ENCODE measurements at regions not wholly inside any gene's neighbourhood (a gene's known extent, or its start where the extent isn't known, plus 50 kb on each side); places are given as distances from the start of the nearest gene placed in this dataset.
A peak's percentile ranks its signal among the peaks of the same experiment; 100 is the strongest.

DNA sequence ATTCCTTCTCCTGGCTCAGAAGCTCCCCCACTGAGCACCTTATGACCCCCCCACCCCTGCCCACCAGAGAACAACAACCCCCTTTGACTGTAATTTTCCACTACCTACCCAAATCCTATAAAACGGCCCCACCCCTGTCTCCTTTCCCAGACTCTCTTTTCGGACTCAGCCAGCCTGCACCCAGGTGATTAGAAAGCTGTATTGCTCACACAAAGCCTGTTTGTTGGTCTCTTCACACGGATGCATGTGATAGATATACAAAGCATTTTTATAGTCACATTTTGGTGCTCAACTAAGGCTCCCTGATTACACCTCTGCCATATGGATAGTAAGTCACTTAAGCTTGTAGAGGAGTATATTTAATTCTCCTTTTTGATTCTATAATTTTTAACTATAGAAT, 985.8 kb downstream of the REEP3 start:
- no peak for DNase-seq (ENCODE audit: low spot score)

DNA sequence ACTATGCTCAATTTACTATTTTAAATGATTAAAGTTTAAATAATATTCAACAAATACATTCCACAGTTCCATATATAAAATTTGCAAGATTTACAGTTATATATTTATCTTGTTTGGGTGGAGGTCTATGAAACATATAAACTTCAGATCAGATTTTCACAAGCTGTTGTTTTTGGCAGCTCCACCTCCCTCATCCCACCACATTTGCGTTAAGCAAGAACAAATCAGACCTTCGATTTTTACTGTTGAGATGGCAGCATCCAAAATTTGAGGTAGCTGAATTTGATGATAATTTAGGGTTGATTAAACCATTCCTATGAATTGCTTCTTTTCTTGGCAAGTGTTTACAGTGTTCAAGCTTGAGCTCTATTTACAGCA, 986.4 kb downstream of the REEP3 start:
- no peak for DNase-seq (ENCODE audit: low spot score)

DNA sequence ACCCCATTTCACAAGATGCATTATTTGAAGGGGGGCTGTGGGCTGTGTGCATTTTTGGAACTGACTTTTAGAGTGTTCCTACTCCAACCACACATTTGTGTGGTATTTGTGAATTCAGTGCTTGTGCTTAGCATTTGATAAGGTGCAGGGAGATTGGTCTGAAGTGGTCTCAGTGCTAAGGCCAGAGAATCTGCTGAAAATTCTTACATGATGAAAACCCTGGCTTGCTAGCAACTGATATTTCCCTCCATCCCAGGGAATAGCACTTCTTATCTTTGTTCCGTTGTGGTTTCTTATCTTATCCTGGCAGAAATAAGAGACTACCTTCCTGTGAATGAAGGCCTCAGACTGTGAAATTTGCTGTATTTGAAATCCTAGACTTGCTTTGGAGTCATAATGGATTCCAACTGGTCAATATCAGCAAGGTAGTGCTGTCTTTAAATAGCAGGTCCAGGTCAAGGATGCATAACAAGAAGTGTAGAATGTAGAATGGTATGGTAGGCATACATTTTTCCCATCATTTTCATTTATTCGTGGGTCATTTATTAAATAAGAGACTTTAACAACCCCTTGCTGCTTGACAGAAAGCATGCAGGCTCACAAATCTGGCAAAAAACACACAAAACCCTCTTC, 986.9 kb downstream of the REEP3 start:
- DNase-seq (ENCODE audit: low spot score): no peak

DNA sequence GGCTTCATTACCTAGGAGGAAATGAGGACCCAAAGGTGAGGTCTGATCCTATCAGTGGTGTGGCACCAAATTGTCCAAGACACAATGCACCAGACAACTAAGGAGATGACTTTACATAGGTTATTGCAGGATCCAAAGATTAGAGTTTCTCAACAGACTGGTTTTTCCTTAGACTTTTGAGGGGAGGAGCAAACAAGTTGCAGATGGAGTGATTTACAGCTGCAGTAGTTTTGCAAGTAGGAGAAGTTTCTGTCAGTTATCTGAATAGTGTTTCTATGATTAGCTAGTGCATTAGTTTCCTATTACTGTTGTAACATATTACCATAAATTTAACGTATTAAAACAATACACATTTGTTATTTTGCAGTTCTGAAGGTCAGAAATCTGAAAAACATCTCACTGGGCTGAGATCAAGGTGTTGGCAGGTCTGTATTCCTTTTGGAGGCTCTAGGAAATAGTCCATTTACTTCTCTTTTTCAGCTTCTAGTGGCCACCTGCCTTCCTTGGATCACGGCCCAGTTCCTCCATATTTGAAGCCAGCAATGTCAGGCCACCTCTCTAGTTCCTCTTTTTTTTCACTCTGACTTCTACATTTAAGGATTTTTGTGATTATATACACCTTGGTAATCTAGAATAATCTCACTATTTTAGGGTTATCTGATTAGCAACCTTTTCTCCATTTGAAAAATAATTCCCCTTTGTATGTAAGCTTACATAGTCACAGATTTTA, 994.9 kb downstream of the REEP3 start:
- no peak for DNase-seq (ENCODE audit: low spot score)

DNA sequence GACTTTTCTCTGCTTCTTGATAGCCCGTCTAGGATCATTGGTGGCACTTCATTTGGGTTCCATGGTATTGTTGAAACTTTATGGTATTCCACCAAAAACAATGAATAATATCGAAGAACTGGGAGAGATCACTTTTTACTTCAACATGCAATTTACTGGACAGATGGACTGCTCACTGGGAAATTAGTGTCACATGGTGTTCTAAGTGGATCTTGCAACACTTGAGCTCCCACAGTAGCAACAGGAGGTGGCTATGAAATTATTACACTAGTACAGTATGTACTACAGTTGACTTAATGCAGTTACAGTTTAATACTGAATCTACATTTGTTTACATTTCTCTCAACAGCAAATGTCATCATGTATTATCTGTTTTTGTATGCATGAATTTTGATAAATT, 997.3 kb downstream of the REEP3 start:
- no peak for DNase-seq (ENCODE audit: low spot score)

DNA sequence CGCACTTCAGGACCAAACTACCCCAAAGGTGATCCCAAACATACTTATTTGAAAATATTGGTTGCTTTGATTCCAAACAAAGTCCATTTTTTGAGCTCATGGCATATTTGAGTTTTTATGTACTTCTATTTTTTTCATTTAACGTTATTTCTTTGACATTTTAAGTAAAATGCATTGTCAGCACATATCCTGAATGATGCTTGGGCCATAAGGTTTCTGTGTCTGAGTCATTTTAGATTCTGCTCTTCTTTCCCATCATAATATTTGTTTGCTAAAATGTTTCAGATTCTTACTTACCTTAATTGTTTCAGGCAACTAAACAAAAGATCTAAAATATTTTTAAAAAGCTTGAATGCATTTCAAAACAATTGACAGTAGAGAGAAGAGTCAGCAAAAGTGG, 998.2 kb downstream of the REEP3 start:
- no peak for DNase-seq (ENCODE audit: low spot score)

DNA sequence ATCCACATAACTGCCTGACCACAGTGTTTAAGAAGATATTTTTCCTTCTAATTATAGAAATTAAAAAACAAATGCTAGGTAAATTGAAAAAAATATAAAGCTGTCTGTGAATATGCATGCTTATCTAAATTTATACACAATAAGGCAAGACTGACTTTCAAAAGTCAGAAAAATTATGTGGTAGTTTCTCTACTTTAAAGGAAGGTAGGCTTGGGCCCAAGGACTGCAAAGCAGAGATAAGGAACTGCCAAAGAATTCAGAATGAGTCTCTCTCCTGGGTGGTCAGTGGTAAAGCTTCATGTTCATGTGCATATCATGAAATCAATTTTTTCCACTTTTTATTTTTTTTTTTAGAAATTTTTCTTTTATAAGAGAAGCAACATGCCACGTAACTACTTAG, 998.6 kb downstream of the REEP3 start:
- DNase-seq (ENCODE audit: low spot score): no peak

DNA sequence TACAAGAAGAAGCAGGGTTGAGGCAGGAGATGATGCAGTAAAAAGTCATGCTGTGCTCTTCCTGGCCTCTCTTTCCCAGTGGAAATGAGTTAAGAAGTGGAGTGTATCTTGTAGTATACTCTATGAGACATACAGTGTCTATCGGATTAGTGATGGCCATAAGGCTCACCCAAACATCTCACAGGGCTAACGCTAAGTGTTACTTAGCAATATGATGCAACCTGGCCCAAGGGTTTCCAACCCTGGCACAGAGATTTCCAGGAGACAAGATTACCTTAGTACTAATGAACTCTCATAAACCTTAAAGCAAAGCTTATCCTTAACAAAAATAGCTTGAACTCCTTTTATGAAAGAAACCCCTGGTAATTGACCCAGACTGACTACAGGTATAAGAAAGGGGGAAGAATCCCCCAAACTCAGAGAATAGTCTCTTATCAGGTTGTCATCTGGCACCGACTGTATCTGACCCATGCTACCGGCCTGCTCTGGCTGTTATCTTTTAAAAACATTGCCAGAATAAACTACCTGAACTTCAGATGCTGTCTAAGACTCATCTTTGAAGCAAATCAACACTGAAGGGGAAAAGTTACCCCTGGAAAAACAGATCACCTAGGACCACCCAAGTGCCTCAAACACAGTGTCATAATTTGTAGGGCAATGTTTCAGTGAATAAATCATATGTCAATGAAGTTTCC, 1002.0 kb downstream of the REEP3 start:
- DNase-seq (ENCODE audit: low spot score): no peak

DNA sequence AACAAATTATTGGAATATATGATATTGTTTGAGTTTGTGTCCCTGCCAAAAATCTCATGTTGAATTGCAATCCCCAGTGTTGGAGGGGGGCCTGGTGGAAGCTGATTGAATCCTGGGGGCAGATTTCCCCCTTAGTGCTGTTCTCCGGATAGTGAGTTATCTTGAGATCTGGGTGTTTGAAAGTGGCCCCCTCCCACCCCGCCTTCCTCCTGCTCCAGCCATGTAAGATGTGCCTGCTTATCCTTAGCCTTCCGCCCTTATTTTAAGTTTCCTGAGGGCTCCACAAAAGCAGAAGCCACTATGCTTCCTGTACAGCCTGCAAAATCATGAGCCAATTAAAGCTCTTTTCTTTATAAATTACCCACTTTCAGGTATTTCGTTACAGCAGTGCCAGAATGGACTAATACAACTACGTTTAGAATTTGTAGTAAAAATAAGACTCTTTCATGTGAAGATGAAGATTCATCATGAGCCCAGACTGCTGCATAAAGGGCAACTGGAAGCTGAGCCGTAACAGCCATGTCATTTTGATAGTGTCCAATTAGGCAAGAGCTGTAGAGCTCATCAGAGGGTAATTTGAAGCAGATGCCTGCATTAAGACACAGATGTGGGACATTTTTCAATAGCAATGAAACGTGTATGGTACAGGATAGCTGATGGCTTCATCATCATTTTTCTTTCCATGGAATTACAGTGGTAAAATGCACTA, 1007.2 kb downstream of the REEP3 start:
- DNase-seq (ENCODE audit: low spot score): no peak

DNA sequence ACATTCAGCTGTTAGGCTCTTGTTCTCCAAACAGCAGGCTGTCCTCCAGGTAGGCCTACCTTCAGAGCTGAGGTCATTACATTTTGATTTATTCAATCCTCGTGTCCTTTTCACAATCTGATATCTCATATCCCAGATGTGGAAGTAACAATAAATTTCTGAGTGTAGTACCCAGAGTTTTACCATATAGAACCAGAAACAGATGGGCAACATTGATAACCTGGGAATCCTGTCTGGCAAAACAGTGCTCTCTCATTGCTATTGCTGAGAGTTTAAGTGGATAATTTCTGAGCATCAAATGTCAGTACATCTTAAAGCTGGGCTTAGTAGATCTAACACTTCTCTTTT, 1007.8 kb downstream of the REEP3 start:
- no peak for DNase-seq (ENCODE audit: low spot score)

DNA sequence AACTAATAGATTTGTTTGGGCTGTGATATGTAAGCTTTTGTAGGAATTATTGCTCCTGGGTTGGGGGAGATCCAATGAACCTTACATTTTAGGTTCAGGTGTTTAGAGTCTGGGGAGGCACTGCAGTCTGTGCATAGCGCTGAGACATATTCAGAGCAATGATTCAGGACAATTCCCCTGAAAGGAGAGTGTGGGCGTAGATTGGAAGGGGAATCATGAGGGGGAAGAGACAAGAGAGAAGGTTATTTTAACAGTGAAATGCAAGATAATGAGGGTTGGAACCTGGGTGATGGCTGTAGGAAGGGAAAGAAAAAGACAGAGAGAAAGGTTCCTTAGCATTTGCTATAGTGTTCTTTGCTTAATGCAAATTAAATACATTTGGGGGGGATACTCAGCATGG, 1013.4 kb downstream of the REEP3 start:
- no peak for DNase-seq (ENCODE audit: low spot score)

DNA sequence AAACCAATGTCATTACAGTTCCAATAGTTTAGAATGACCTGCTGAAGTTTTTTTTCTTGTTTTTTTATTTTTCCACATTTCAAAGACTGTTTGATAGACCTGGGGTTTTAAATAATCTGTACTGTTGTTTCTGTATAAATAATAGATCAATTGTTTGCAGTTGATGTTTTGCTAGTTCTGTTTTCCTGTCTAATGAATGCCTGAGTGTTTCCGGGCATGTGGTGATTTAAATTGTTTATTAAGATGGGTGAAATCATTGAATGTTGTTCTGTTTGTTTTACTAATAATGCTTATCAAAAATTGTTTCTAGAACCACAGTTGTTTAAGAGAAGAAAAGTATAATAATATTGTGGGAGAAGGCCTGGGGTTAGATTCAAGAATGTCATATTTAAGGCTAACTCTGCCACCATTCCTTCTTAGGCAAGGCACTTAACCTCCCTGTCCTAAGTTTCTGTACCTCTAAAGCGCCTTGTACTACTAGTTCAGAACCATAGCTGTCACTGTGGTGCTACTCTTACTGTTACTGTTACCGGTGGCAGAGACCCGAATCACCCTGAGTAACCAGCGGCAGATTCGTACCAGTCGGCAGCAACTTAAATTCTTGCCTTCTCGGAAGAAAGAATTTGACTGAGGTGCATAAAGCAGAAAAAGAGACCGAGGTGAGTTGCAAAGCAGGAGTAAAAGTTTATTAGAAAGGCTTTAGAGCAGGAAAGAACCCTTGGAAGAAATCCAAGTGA, 1014.1 kb downstream of the REEP3 start:
- DNase-seq (ENCODE audit: low spot score): peak; percentile 75

DNA sequence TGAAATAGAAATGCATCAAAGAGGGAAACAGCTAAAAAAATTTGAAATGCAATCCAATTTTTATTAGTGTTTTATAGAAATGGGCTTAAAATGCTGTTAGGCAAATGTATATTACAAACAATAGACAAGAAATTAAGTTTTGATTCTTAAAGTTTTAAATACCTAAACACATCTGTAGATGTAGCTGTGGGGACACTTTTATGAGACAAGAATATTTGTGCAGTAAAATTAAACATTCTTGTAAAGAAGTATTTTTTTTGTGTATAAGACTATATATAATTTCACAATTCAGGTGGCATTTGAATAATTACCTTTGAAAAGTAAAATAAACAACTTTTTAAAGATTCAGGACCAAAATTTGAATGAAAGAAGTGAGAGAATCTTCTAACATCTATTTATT, 1015.9 kb downstream of the REEP3 start:
- peak; percentile 67 for DNase-seq (ENCODE audit: low spot score)

DNA sequence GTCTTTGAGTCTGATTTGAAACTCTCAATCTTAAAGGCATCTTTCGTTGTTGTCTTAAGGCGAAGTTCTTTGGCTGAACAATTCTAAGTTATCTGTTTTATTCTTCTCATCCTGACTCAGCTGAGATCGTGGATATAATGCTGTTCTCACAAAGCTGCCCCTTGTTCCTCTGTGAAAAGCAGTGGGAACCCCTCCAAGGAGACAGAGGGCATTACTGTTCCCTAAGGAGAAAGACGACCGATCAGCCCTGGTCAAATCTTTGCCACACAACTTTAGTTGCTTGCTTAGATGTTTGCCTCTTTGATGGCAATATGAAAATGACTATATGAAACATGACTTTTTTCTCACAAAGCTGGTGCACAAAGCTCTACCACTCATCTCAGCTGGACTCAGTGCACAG, 1016.7 kb downstream of the REEP3 start:
- DNase-seq (ENCODE audit: low spot score): peak; percentile 87

DNA sequence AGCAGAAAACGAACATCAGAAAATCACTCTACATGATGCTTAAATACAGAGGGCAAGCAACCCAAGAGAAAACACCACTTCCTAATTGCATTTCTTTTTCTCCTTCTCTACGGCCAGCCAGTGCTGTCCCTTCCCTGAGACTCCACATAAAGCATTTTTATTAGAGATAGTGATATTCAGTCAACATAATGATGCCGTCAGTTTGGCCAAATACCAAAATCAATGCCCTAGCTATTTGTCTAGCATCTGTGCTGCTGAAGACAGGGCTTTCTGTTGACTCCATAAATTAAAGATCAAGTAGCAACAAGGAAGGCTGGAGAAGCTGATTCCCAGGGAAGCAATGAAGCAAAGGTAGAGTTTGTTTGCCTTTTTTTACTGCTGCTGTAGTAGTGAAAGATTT, 1024.9 kb downstream of the REEP3 start:
- no peak for DNase-seq (ENCODE audit: low spot score)

DNA sequence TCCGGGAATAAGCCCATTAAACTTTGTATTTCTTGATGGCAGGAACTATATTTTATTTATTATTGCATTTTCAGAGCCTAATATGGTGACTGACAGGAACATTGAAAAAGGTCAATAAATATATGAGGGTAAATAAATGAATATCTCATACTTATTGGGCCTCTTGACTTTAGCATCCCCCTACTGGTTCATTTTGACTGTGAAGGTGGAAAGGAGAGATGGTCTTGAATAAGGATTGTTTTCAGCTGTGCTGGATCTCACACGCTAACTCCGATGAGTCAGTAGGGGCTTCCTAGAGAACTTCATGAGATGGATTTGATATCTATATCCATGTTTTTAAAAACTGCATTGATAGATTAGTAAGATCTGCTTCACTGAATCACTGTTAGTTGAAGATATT, 1026.0 kb downstream of the REEP3 start:
- no peak for DNase-seq (ENCODE audit: low spot score)

DNA sequence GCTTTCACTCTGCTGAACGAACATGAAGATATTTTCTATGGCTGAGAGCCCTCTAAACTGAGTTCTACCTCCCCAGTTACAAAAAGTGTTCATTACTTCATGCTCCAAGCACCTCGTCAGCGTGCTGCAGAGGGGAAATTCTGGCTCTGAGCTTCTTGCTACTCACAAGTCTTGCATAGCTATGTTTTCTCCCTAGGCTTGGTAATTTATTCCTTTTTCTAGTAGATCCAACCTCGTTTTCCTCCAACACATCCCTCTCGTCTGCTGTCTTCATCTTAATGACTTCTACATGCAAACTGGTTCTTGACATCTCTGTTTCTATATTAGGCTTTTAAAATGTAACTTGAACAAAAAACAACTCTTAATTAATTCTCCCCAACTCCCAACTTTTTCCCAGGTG, 1034.5 kb downstream of the REEP3 start:
- DNase-seq (ENCODE audit: low spot score): no peak

DNA sequence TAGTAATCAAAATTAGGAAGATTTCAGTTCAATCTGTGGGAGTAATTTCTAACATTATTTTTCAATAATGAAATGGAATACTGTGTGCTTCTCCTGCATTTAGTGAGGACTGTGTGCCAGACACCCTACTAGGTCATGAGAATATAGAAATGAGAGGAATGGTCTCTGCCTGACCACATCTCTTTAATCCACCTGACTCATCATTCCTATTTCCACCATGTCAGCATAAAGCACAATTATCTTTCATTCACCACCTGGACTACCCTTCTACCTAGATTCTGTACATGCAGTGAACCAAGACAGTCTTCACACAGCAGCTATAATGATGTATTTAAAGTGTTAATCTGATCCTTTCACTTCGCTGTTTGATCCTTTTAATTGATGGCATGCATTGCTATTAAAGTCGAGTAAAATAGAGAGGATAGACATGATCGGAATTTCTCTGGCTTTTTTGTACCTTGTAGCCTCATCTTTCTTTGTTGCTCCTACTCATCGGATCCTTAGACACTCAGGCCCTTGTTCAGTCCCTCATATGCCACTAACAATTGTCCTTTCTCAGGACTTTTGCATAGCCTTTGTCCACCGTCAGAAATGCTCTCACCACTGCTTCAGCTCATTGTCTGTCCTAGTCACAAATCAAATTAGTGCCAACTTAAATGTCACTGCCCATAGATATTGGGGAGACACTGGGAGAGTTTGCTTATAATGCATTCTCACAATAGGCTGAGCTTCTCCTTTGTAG, 1037.1 kb downstream of the REEP3 start:
- DNase-seq (ENCODE audit: low spot score): peak; percentile 93

DNA sequence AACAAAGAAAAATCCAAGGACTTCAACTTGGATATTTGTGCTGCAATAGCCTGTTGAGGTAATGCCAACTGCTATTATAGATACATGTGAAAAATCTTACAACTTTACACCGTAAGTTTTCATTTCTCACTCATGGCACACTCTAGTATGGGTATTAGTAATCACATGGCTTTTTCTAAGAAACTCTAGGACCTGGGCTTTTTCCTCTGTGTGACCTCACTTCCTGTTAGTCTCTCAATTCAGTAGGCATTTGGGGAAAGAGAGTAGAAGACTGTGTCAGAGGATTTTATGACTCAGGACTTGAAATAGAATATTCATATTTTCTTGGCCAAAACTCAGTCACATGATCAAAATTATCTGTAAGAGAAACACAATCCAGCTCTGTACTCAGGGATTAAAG, 1049.9 kb downstream of the REEP3 start:
- DNase-seq (ENCODE audit: low spot score): no peak

DNA sequence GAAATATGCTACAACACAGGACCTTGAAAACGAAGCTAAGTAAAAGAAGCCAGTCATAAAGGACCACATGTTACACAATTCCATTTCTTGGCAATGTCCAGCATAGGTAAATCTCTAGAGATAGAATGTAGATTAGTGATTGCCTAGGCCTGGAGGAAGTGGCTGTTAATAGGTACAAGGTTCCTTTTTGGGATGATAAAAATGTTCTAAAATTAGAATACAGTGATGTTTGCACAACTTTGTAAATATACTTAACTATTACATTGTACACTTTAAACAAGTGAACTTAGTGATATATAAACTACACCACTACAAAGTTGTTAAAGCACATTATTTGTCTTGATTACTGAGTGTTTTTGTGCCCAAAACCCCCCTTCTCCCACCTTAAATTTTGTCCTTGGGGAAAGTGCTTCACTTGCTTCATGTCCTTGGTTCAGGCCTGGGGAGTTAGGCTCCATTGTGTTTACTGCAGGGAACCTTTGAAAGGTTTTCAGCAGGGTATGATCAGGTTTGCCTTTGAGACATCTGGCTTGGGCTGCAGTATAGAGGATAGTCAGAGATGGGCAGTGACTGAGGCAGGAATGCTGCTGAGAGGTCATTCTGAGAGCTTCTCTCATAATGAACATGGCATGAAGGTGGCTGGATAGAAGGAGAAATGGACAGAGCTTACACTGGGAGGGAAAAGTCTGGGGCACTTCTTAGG, 1052.6 kb downstream of the REEP3 start:
- no peak for DNase-seq (ENCODE audit: low spot score)

DNA sequence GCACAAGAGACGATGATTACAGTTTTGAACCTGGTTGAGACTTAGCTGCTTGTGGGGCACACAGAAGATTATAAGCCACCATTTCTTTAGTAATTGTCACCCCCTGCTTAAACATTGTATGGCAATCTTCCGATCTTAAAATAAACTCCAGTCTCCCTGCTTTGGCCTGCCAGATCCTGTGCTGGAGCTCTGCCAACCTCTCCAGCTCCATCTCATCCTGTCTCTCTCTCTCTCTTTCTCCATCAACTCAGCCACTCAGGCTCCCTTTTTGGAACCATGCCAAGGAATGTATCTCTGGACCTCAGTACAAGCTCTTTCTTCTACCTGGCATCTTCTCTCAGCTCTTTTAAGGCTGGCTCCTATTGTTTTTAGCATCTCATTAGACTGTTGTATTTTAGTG, 1053.2 kb downstream of the REEP3 start:
- no peak for DNase-seq (ENCODE audit: low spot score)

Data from globus pallidus (tissue), 1 donor.